SK-N-SH (cell line): ENCODE measurements at regions not wholly inside any gene's neighbourhood (a gene's known extent, or its start where the extent isn't known, plus 50 kb on each side); places are given as distances from the start of the nearest gene placed in this dataset.
"Not testable (repeated sequence)": the region's sequence is repeated elsewhere in the genome, so short reads cannot be mapped to it uniquely, and the experiment has no call there.

Experiments
- CTCF ChIA-PET: fragments of 300-600, 350-600 bp; formaldehyde crosslinking; extraction: SDS; loops from one replicate; lab custom pipeline; 2021; lab: Yijun Ruan, JAX
- POLR2A ChIA-PET: fragments of 350-600 bp; sonication (Branson Sonifier 250); formaldehyde crosslinking; extraction: SDS; loops from one replicate; lab custom pipeline; 2020; ENCODE audit warnings: antibody characterized with exemption, inconsistent platforms; lab: Yijun Ruan, JAX
- DNase-seq: peaks from one replicate; pipeline ENCODE4 v3.0.0; 2012
- H2AFZ ChIP-seq: fragments of 200-600 bp; sonication (generic); 2 replicates; pipeline ENCODE4 v1.8.1; 2016; ENCODE audit warnings: antibody characterized with exemption, mild to moderate bottlenecking, low read depth
- H3F3A ChIP-seq: fragments of 200-600 bp; sonication (generic); replicated peaks from 2 replicates; pipeline ENCODE3; 2016; ENCODE audit warnings: antibody characterized with exemption, mild to moderate bottlenecking; ENCODE audit not compliant: insufficient read depth
- H3K27ac ChIP-seq, 2 experiments: fragments of 200-500 bp in 1 of 2; fragments of 200-600 bp in 1 of 2; sonication (Bioruptor generic) in 1 of 2; sonication (generic), shearing (Covaris generic) in 1 of 2; 2 replicates each; pipeline versions ENCODE4 v1.5.1 to v1.6.1; 2014 to 2016; ENCODE audit warnings: low read depth in 2 of 2, inconsistent platforms in 1 of 2, low read length in 1 of 2, mild to moderate bottlenecking in 1 of 2, mixed read lengths in 1 of 2
- H3K27me3 ChIP-seq: fragments of 200-600 bp; sonication (generic), shearing (Covaris generic); 2 replicates; pipeline ENCODE4 v1.6.1; 2016; ENCODE audit warnings: mixed run types; ENCODE audit not compliant: insufficient read depth
- H3K36me3 ChIP-seq, 2 experiments: fragments of 200-500 bp in 1 of 2; fragments of 200-600 bp in 1 of 2; sonication (Bioruptor generic) in 1 of 2; sonication (generic) in 1 of 2; replicated peaks in 1 of 2; 2 replicates each; pipeline versions ENCODE3 to v1.5.1; 2014 to 2016; ENCODE audit warnings: low read length in 1 of 2, mild to moderate bottlenecking in 1 of 2; ENCODE audit not compliant: insufficient read depth in 2 of 2, control insufficient read depth in 1 of 2
- H3K4me1 ChIP-seq, 2 experiments: fragments of 200-500 bp in 1 of 2; fragments of 200-600 bp in 1 of 2; sonication (Bioruptor generic) in 1 of 2; sonication (generic), shearing (Covaris generic) in 1 of 2; 2 replicates each; pipeline versions ENCODE4 v1.5.1 to v1.6.1; 2014 to 2016; ENCODE audit warnings: low read depth in 1 of 2, low read length in 1 of 2, mixed run types in 1 of 2; ENCODE audit not compliant: insufficient read depth in 2 of 2, control insufficient read depth in 1 of 2
- H3K4me2 ChIP-seq: fragments of 200-600 bp; sonication (generic), shearing (Covaris generic); 2 replicates; pipeline ENCODE4 v1.6.1; 2017; ENCODE audit warnings: mixed run types
- H3K4me3 ChIP-seq, 2 experiments: fragments of 200-500 bp in 1 of 2; fragments of 200-600 bp in 1 of 2; sonication (Bioruptor generic) in 1 of 2; sonication (generic), shearing (Covaris generic) in 1 of 2; 2 replicates each; pipeline versions ENCODE4 v1.5.1 to v1.8.1; 2014 to 2016; ENCODE audit warnings: low read depth in 2 of 2, inconsistent platforms in 1 of 2, low read length in 1 of 2, mild to moderate bottlenecking in 1 of 2, mixed read lengths in 1 of 2, moderate library complexity in 1 of 2
- H3K79me2 ChIP-seq: fragments of 200-600 bp; sonication (generic); 2 replicates; pipeline ENCODE4 v1.8.1; 2017; ENCODE audit warnings: mild to moderate bottlenecking; ENCODE audit not compliant: insufficient read depth
- H3K9ac ChIP-seq: fragments of 200-600 bp; sonication (generic); 2 replicates; pipeline ENCODE4 v1.6.1; 2017; ENCODE audit warnings: mixed run types
- H3K9me2 ChIP-seq: fragments of 200-600 bp; sonication (generic); 2 replicates; pipeline ENCODE4 v1.6.1; 2017; ENCODE audit warnings: mixed run types
- H3K9me3 ChIP-seq: fragments of 200-600 bp; sonication (generic); 2 replicates; pipeline ENCODE4 v1.6.1; 2017; ENCODE audit warnings: mixed run types, mild to moderate bottlenecking, moderate library complexity
- H4K20me1 ChIP-seq: fragments of 200-600 bp; sonication (generic); 2 replicates; pipeline ENCODE4 v1.6.1; 2017; ENCODE audit warnings: mild to moderate bottlenecking, mixed run types; ENCODE audit not compliant: insufficient read depth
- CHD2 ChIP-seq: fragments of 150-350 bp; IDR thresholded peaks from 2 replicates; pipeline ENCODE4 v1.6.1; 2018; ENCODE audit warnings: low read length; ENCODE audit not compliant: partially characterized antibody
- FOSL2 ChIP-seq: IDR thresholded peaks from 2 replicates; pipeline ENCODE4 v1.4.0; 2012; ENCODE audit warnings: low read depth, mild to moderate bottlenecking, moderate library complexity, borderline replicate concordance
- GABPA ChIP-seq: IDR thresholded peaks from 2 replicates; pipeline ENCODE4 v1.4.0; 2012; ENCODE audit warnings: low read depth, mild to moderate bottlenecking
- GATA2 ChIP-seq: sonication (generic); formaldehyde crosslinking; IDR thresholded peaks from 2 replicates; pipeline ENCODE4 v1.5.0; 2020; ENCODE audit warnings: mild to moderate bottlenecking, missing genetic modification reagents
- POLR2AphosphoS5 ChIP-seq: IDR thresholded peaks from 2 replicates; pipeline ENCODE4 v1.6.1; 2012; ENCODE audit warnings: low read depth, low read length
- RAD21 ChIP-seq: IDR thresholded peaks from 2 replicates; pipeline ENCODE4 v1.6.1; 2012; ENCODE audit warnings: mild to moderate bottlenecking, low read length
- RCOR1 ChIP-seq: fragments of 150-350 bp; IDR thresholded peaks from 2 replicates; pipeline ENCODE4 v1.6.1; 2017; ENCODE audit warnings: antibody characterized with exemption, low read length
- RFX5 ChIP-seq: IDR thresholded peaks from 2 replicates; pipeline ENCODE4 v1.6.1; 2012; ENCODE audit warnings: mild to moderate bottlenecking, improper control_type of control experiment, low read length
- SMC3 ChIP-seq: IDR thresholded peaks from 2 replicates; pipeline ENCODE4 v1.6.1; 2012; ENCODE audit warnings: low read depth, low read length, improper control_type of control experiment
- TCF12 ChIP-seq: IDR thresholded peaks from 2 replicates; pipeline ENCODE4 v1.4.0; 2012
- TEAD4 ChIP-seq: IDR thresholded peaks from 2 replicates; pipeline ENCODE4 v1.4.0; 2012; ENCODE audit warnings: mild to moderate bottlenecking, borderline replicate concordance; ENCODE audit not compliant: insufficient read depth
- WGBS: methylation state at CpG from one replicate; pipeline ENCODE4 v1.1.6; 2017; ENCODE audit warnings: low lambda C conversion rate; 5-methylcytosine and 5-hydroxymethylcytosine counted together

DNA sequence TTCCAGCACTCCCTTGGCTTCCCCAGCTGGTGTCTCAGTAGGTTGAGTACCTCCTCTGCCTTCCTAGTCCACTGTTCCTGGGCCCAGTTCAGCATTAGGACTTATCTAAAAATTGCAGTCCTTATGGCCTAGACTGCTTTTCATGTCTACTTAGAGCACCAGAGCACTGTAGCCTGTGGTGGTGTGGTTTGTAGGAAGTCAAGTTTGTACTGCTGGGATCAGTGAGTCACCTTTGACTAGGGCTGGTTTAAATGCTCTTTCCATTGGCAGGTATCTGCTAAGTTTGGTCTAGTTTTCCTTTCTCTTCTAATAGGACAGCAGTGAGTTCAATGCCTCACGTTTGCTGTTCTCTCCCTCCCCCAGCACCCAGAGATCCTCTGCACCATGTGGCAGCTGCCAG, 233.6 kb upstream of the WDFY3 start (continued):
- TF ChIP-seq CHD2 (no peak), RCOR1 (no peak)

DNA sequence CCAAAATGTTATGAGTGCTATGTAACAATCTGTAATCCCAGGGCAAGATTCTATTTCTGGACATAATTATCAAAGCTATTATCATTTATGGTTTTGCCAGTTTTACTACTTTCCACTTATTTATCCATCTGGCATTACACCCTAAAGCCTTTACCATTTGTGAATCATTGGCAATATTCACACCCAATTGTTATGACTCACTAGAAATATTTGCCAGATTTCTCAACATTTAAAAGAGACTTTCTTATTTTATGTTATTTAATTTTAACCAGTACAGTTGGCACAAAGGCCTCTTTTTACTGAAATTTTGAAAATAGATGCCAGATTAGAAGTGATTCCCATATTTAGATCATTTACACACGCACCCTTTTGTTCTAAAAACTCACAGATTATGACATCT, 242.7 kb upstream of the WDFY3 start:
- H3F3A ChIP-seq = no peaks in the 10 kb centered on the region
- CTCF ChIA-PET = interaction anchor here (1.0 kb wide), 1 partner anchor 46 kb away, joined by 3 read pairs; no protein-coding TSS in a partner anchor
- POLR2A ChIA-PET = no interaction called here
- no peaks in the 10 kb centered on the region for H4K20me1 ChIP-seq
- TF ChIP-seq POLR2AphosphoS5 (no peak), GABPA (no peak), TEAD4 (no peak), GATA2 (CRISPR knock-in tag) (no peak)
- no peaks in the 10 kb centered on the region for H3K4me1 ChIP-seq
- no peak overlapping the region for H3K4me3 ChIP-seq
- H3K27me3 ChIP-seq = no peaks in the 10 kb centered on the region
- no peaks in the 10 kb centered on the region for H3K36me3 ChIP-seq
- no peak overlapping the region for H3K4me2 ChIP-seq
- no peak for DNase-seq
- no peaks in the 10 kb centered on the region for H3K79me2 ChIP-seq
- no peak overlapping the region for H3K9ac ChIP-seq
- H3K9me3 ChIP-seq = peaks cover 6% of the 10 kb centered on the region; the same call in 1 of the 2 replicates
- WGBS = 19% methylated on average over 1 of the region's 1 CpG
- no peak overlapping the region for H3K27ac ChIP-seq
- H3K9me2 ChIP-seq = no peaks in the 10 kb centered on the region
- H2AFZ ChIP-seq = no peak overlapping the region

DNA sequence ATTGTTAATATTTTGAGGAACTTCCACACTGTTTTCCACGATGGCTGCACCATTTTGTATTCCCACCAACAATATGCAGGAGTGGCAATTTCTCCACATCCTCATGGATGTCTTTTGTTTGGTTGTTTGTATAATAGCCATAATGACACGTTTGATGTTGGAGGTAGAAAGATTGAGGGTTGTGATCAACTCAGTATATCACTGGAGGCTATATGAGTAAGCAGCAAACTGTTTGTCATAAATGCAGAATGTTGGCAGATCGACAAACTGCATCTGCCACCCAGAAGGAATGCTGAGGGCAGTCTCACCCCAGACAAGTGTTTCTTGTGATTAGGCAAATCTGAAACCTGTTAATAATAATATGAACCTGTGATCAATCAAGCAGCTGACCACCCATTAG, 243.9 kb upstream of the WDFY3 start:
- no peak for DNase-seq
- Histone ChIP-seq H2AFZ (no peak overlapping the region), H4K20me1 (no peaks in the 10 kb centered on the region)

DNA sequence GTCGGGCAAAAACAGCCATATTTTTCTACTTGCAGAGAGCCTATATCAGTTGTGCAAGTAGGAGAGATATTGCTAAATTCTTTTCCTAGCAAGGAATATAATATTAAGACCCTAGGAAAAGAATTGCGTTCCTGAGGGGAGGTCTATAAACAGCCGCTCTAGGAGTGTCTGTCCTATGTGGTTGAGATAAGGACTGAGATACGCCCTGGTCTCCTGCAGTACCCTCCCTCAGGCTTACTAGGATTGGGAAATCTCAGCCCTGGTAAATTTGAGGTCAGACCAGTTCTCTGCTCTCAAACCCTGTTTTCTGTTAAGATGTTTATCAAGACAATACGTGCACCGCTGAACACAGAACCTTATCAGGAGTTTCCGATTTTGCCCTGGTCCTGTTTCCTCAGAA, 250.1 kb upstream of the WDFY3 start:
- H3K9me2 ChIP-seq, H3K4me2 ChIP-seq, H3F3A ChIP-seq, DNase-seq, H3K27me3 ChIP-seq, H3K9ac ChIP-seq, H3K4me1 ChIP-seq, H3K36me3 ChIP-seq, H3K27ac ChIP-seq, H4K20me1 ChIP-seq, H3K9me3 ChIP-seq, H3K79me2 ChIP-seq, POLR2A ChIA-PET, H2AFZ ChIP-seq, CTCF ChIA-PET, H3K4me3 ChIP-seq: not testable (repeated sequence)
- 18% methylated on average over 7 of the region's 7 CpGs for WGBS

More for the DNA sequence above, 243.9 kb upstream of the WDFY3 start:
- Histone ChIP-seq H3F3A (no peaks in the 10 kb centered on the region), H3K27me3 (no peaks in the 10 kb centered on the region), H3K36me3 (no peaks in the 10 kb centered on the region), H3K27ac (no peak overlapping the region), H3K9ac (no peak overlapping the region), H3K4me3 (no peak overlapping the region), H3K9me2 (no peaks in the 10 kb centered on the region), H3K4me2 (no peak overlapping the region), H3K79me2 (no peaks in the 10 kb centered on the region), H3K4me1 (no peaks in the 10 kb centered on the region), H3K9me3 (peaks cover 6% of the 10 kb centered on the region; the same call in 1 of the 2 replicates)
- ChIA-PET POLR2A (no interaction called here), CTCF (no interaction called here)
- 0% methylated on average over 3 of the region's 3 CpGs for WGBS
- TF ChIP-seq TCF12 (no peak), RAD21 (no peak), RFX5 (no peak), GATA2 (CRISPR knock-in tag) (no peak), FOSL2 (no peak), SMC3 (no peak), POLR2AphosphoS5 (no peak)
